ENCODE measurements at regions not wholly inside any gene's neighbourhood (a gene's known extent, or its start where the extent isn't known, plus 50 kb on each side); places are given as distances from the start of the nearest gene placed in this dataset.

- Histone ChIP-seq H3K27me3 (ENCODE audit: control insufficient read depth in 1 of 2, insufficient read depth in 1 of 2, low read length in 2 of 2) (no peaks in the 10 kb centered on the region), H4K8ac (ENCODE audit: low read length) (no peak overlapping the region), H3K23ac (ENCODE audit: low read length in 2 of 2) (no peak overlapping the region), H3K9ac (ENCODE audit: low read length) (no peak overlapping the region), H2BK5ac (ENCODE audit: low read depth, low read length, poor library complexity, severe bottlenecking) (no peak overlapping the region), H3K4me3 (ENCODE audit: insufficient read depth in 1 of 2, low read depth in 1 of 2, low read length in 2 of 2) (no peak overlapping the region), H3K4me2 (ENCODE audit: low read length, poor library complexity, severe bottlenecking) (no peak overlapping the region), H3K9me3 (ENCODE audit: control insufficient read depth, low read length) (peaks cover 5% of the 10 kb centered on the region), H3K79me1 (replicated peaks; ENCODE audit: low read length, poor library complexity, severe bottlenecking) (no peaks in the 10 kb centered on the region), H3K4me1 (ENCODE audit: control insufficient read depth, insufficient read depth, low read depth, low read length) (no peaks in the 10 kb centered on the region), H2BK120ac (ENCODE audit: low read depth, low read length) (no peak overlapping the region), H3K4ac (ENCODE audit: low read depth in 1 of 2, low read length in 2 of 2) (no peak overlapping the region), H2AK5ac (ENCODE audit: low read length, severe bottlenecking) (no peak overlapping the region), H3K36me3 (ENCODE audit: control insufficient read depth in 1 of 2, insufficient read depth in 2 of 2, low read depth in 1 of 2, low read length in 2 of 2) (no peaks in the 10 kb centered on the region), H3K27ac (ENCODE audit: low read length, poor library complexity, severe bottlenecking) (no peak overlapping the region), H2BK12ac (ENCODE audit: low read length in 2 of 2) (no peak overlapping the region), H3K14ac (ENCODE audit: low read length in 2 of 2) (no peak overlapping the region), H2BK15ac (ENCODE audit: low read depth, poor library complexity, severe bottlenecking) (no peak overlapping the region), H3K18ac (ENCODE audit: low read depth in 1 of 2, low read length in 2 of 2) (no peak overlapping the region), H2AFZ (ENCODE audit: low read depth, low read length) (no peak overlapping the region), H4K91ac (ENCODE audit: low read length) (no peak overlapping the region)
- DNase-seq = no peak
These were observed 1181.2 kb upstream of the CDH9 start for GRCh38 chr5:28219539-28219938.

- Histone ChIP-seq H3K18ac (ENCODE audit: low read depth in 1 of 2, low read length in 2 of 2) (no peak overlapping the region), H3K79me1 (replicated peaks; ENCODE audit: low read length, poor library complexity, severe bottlenecking) (no peaks in the 10 kb centered on the region), H3K4me2 (ENCODE audit: low read length, poor library complexity, severe bottlenecking) (no peak overlapping the region), H2AFZ (ENCODE audit: low read depth, low read length) (no peak overlapping the region), H2AK5ac (ENCODE audit: low read length, severe bottlenecking) (no peak overlapping the region), H3K4me1 (ENCODE audit: control insufficient read depth, insufficient read depth, low read depth, low read length) (no peaks in the 10 kb centered on the region), H3K27ac (ENCODE audit: low read length, poor library complexity, severe bottlenecking) (no peak overlapping the region), H2BK15ac (ENCODE audit: low read depth, poor library complexity, severe bottlenecking) (no peak overlapping the region), H3K23ac (ENCODE audit: low read length in 2 of 2) (no peak overlapping the region), H3K27me3 (ENCODE audit: control insufficient read depth in 1 of 2, insufficient read depth in 1 of 2, low read length in 2 of 2) (no peaks in the 10 kb centered on the region), H3K4ac (ENCODE audit: low read depth in 1 of 2, low read length in 2 of 2) (no peak overlapping the region), H2BK120ac (ENCODE audit: low read depth, low read length) (no peak overlapping the region), H3K36me3 (ENCODE audit: control insufficient read depth in 1 of 2, insufficient read depth in 2 of 2, low read depth in 1 of 2, low read length in 2 of 2) (no peaks in the 10 kb centered on the region), H2BK12ac (ENCODE audit: low read length in 2 of 2) (no peak overlapping the region), H3K14ac (ENCODE audit: low read length in 2 of 2) (no peak overlapping the region), H3K4me3 (ENCODE audit: insufficient read depth in 1 of 2, low read depth in 1 of 2, low read length in 2 of 2) (no peak overlapping the region), H3K9me3 (ENCODE audit: control insufficient read depth, low read length) (peaks cover 9% of the 10 kb centered on the region), H4K8ac (ENCODE audit: low read length) (no peak overlapping the region), H3K9ac (ENCODE audit: low read length) (no peak overlapping the region), H2BK5ac (ENCODE audit: low read depth, low read length, poor library complexity, severe bottlenecking) (no peak overlapping the region), H4K91ac (ENCODE audit: low read length) (no peak overlapping the region)
- DNase-seq = no peak
- no CpG with 5 or more reads among the region's 3 CpGs for WGBS
These were observed 1179.3 kb upstream of the CDH9 start for GRCh38 chr5:28217695-28218094.

- no peak overlapping the region for H3K14ac ChIP-seq (ENCODE audit: low read length in 2 of 2)
- no peaks in the 10 kb centered on the region for H3K36me3 ChIP-seq (ENCODE audit: control insufficient read depth in 1 of 2, insufficient read depth in 2 of 2, low read depth in 1 of 2, low read length in 2 of 2)
These were observed 1178.6 kb upstream of the CDH9 start for GRCh38 chr5:28216939-28217360.

GRCh38 chr5:28215091-28215490, 1176.7 kb upstream of the CDH9 start:
- H3K23ac ChIP-seq (ENCODE audit: low read length in 2 of 2) = no peak overlapping the region
- no peak overlapping the region for H2AK5ac ChIP-seq (ENCODE audit: low read length, severe bottlenecking)

More at GRCh38 chr5:28216939-28217360, 1178.6 kb upstream of the CDH9 start:
- Histone ChIP-seq H3K4ac (ENCODE audit: low read depth in 1 of 2, low read length in 2 of 2) (no peak overlapping the region), H2AK5ac (ENCODE audit: low read length, severe bottlenecking) (no peak overlapping the region), H3K23ac (ENCODE audit: low read length in 2 of 2) (no peak overlapping the region), H2BK120ac (ENCODE audit: low read depth, low read length) (no peak overlapping the region), H3K4me1 (ENCODE audit: control insufficient read depth, insufficient read depth, low read depth, low read length) (no peaks in the 10 kb centered on the region), H3K9me3 (ENCODE audit: control insufficient read depth, low read length) (peaks cover 9% of the 10 kb centered on the region), H2BK15ac (ENCODE audit: low read depth, poor library complexity, severe bottlenecking) (no peak overlapping the region), H3K4me2 (ENCODE audit: low read length, poor library complexity, severe bottlenecking) (no peak overlapping the region), H2AFZ (ENCODE audit: low read depth, low read length) (no peak overlapping the region), H4K91ac (ENCODE audit: low read length) (no peak overlapping the region), H3K79me1 (replicated peaks; ENCODE audit: low read length, poor library complexity, severe bottlenecking) (no peaks in the 10 kb centered on the region), H2BK5ac (ENCODE audit: low read depth, low read length, poor library complexity, severe bottlenecking) (no peak overlapping the region), H3K4me3 (ENCODE audit: insufficient read depth in 1 of 2, low read depth in 1 of 2, low read length in 2 of 2) (no peak overlapping the region), H3K27ac (ENCODE audit: low read length, poor library complexity, severe bottlenecking) (no peak overlapping the region), H3K18ac (ENCODE audit: low read depth in 1 of 2, low read length in 2 of 2) (no peak overlapping the region), H4K8ac (ENCODE audit: low read length) (no peak overlapping the region), H3K9ac (ENCODE audit: low read length) (no peak overlapping the region), H3K27me3 (ENCODE audit: control insufficient read depth in 1 of 2, insufficient read depth in 1 of 2, low read length in 2 of 2) (no peaks in the 10 kb centered on the region), H2BK12ac (ENCODE audit: low read length in 2 of 2) (no peak overlapping the region)
- no peak for DNase-seq
- 83% methylated on average over 1 of the region's 2 CpGs for WGBS

More at GRCh38 chr5:28215091-28215490, 1176.7 kb upstream of the CDH9 start:
- Histone ChIP-seq H2BK12ac (ENCODE audit: low read length in 2 of 2) (no peak overlapping the region), H3K14ac (ENCODE audit: low read length in 2 of 2) (no peak overlapping the region), H3K36me3 (ENCODE audit: control insufficient read depth in 1 of 2, insufficient read depth in 2 of 2, low read depth in 1 of 2, low read length in 2 of 2) (no peaks in the 10 kb centered on the region), H3K9ac (ENCODE audit: low read length) (no peak overlapping the region), H4K91ac (ENCODE audit: low read length) (no peak overlapping the region), H2BK5ac (ENCODE audit: low read depth, low read length, poor library complexity, severe bottlenecking) (no peak overlapping the region), H3K79me1 (replicated peaks; ENCODE audit: low read length, poor library complexity, severe bottlenecking) (no peaks in the 10 kb centered on the region), H3K27ac (ENCODE audit: low read length, poor library complexity, severe bottlenecking) (no peak overlapping the region), H3K4ac (ENCODE audit: low read depth in 1 of 2, low read length in 2 of 2) (no peak overlapping the region), H3K4me2 (ENCODE audit: low read length, poor library complexity, severe bottlenecking) (no peak overlapping the region), H3K9me3 (ENCODE audit: control insufficient read depth, low read length) (peaks cover 9% of the 10 kb centered on the region), H3K4me3 (ENCODE audit: insufficient read depth in 1 of 2, low read depth in 1 of 2, low read length in 2 of 2) (no peak overlapping the region), H2AFZ (ENCODE audit: low read depth, low read length) (no peak overlapping the region), H2BK120ac (ENCODE audit: low read depth, low read length) (no peak overlapping the region), H4K8ac (ENCODE audit: low read length) (no peak overlapping the region), H3K4me1 (ENCODE audit: control insufficient read depth, insufficient read depth, low read depth, low read length) (no peaks in the 10 kb centered on the region), H3K27me3 (ENCODE audit: control insufficient read depth in 1 of 2, insufficient read depth in 1 of 2, low read length in 2 of 2) (no peaks in the 10 kb centered on the region), H2BK15ac (ENCODE audit: low read depth, poor library complexity, severe bottlenecking) (no peak overlapping the region), H3K18ac (ENCODE audit: low read depth in 1 of 2, low read length in 2 of 2) (no peak overlapping the region)
- DNase-seq = no peak
